ENCODE measurements at regions not wholly inside any gene's neighbourhood (a gene's known extent, or its start where the extent isn't known, plus 50 kb on each side); places are given as distances from the start of the nearest gene placed in this dataset.

- Histone ChIP-seq H3K27me3 (replicated peaks in 1 of 2; ENCODE audit: control insufficient read depth in 2 of 2, insufficient read depth in 2 of 2, low read length in 1 of 2) (no peaks in the 10 kb centered on the region), H2AFZ (ENCODE audit: control insufficient read depth, low read depth, low read length) (no peak overlapping the region), H3K36me3 (ENCODE audit: control insufficient read depth in 2 of 2, insufficient read depth in 2 of 2, low read length in 1 of 2) (no peaks in the 10 kb centered on the region), H3K4me1 (ENCODE audit: control insufficient read depth, insufficient read depth, low read length) (no peaks in the 10 kb centered on the region), H3K9ac (ENCODE audit: control insufficient read depth, insufficient read depth, low read length) (no peak overlapping the region), H3K9me3 (replicated peaks; ENCODE audit: control insufficient read depth, insufficient read depth, low read length) (no peaks in the 10 kb centered on the region), H3K4me2 (ENCODE audit: control insufficient read depth, insufficient read depth) (no peak overlapping the region), H3K79me2 (ENCODE audit: control insufficient read depth, insufficient read depth, low read length) (no peaks in the 10 kb centered on the region), H3K27ac (ENCODE audit: control insufficient read depth, insufficient read depth) (no peak overlapping the region), H4K20me1 (ENCODE audit: control insufficient read depth, insufficient read depth) (no peaks in the 10 kb centered on the region), H3K4me3 (no peak overlapping the region)
- ATAC-seq = no peak
- in situ Hi-C loops (cut with MboI) = no loop called here
- FAIRE-seq = no peak
- SMC1A ChIA-PET (ENCODE audit: uncharacterized antibody, unreplicated experiment) = interaction anchor here (1.4 kb wide), 1 partner anchor 9 kb away, joined by 3 read pairs; no protein-coding TSS in a partner anchor
- RAD21 ChIA-PET (ENCODE audit: unreplicated experiment) = no interaction called here
- no peak for DNase-seq (ENCODE audit: low read depth, low spot score)
- CTCF ChIA-PET = no interaction called here
- BruUV-seq (replicated peaks) = no TSS peak
- POLR2A ChIA-PET = no interaction called here
- WGBS (ENCODE audit: insufficient coverage, insufficient replicate concordance, low lambda C conversion rate, missing lambda C conversion rate) = 58% methylated on average over 1 of the region's 1 CpG
- TF ChIP-seq USF2 (IDR thresholded peaks at IDR 0.05; ENCODE audit: borderline replicate concordance, low read depth, low read length) = no peak
- no peak for TF ChIP-seq FOS (IDR thresholded peaks at IDR 0.05; ENCODE audit: borderline replicate concordance, extremely low read depth, insufficient read length)
- TF ChIP-seq MEF2B (IDR thresholded peaks at IDR 0.05; ENCODE audit: partially characterized antibody, poor library complexity, severe bottlenecking) = no peak
- TF ChIP-seq ZNF24 (IDR thresholded peaks at IDR 0.05) = no peak
- TF ChIP-seq ZBTB40 (IDR thresholded peaks at IDR 0.05; ENCODE audit: borderline replicate concordance) = no peak
- no peak for TF ChIP-seq HCFC1 (IDR thresholded peaks at IDR 0.05; ENCODE audit: low read length)
- no peak for TF ChIP-seq PAX5 (IDR thresholded peaks at IDR 0.05; ENCODE audit: borderline replicate concordance, low read depth, low read length)
- no peak for TF ChIP-seq HSF1 (IDR thresholded peaks at IDR 0.05; ENCODE audit: low read depth, low read length)
- TF ChIP-seq KAT2A (conservative IDR thresholded peaks at IDR 0.05; ENCODE audit: control insufficient read depth, low read depth, low read length) = no peak
- intact Hi-C loops (cut with micrococcal nuclease; ENCODE audit: unreplicated experiment) = no loop called here
These were observed 118.8 kb upstream of the FERMT1 start for GRCh38 chr20:6241591-6241990.

Data from GM12878 (cell line).